ENCODE measurements at regions not wholly inside any gene's neighbourhood (a gene's known extent, or its start where the extent isn't known, plus 50 kb on each side); places are given as distances from the start of the nearest gene placed in this dataset.
"Not testable (repeated sequence)": the region's sequence is repeated elsewhere in the genome, so short reads cannot be mapped to it uniquely, and the experiment has no call there.

DNA sequence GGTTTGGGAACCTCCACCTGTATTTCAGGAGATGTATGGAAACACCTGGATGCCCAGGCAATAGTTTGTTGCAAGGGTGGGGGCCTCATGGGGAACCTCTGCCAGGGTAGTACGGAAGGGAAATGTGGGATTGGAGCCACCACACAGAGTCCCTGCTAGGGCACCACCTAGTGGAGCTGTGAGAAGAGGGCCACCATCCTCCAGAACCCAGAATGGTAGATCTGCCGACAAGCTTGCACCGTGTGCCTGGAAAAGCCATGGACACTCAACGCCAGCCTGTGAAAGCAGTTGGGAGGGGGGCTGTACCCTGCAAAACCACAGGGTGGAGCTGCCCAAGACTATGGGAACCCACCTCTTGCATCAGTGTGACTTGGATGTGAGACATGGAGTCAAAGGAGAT is 407.2 kb downstream of the PSAT1 start:
- H3K27ac ChIP-seq; H3K27me3 ChIP-seq; intact Hi-C loops (cut with DNase I); H3K4me1 ChIP-seq; H3K9me3 ChIP-seq; H3K36me3 ChIP-seq; H3K4me3 ChIP-seq (replicated peaks in 1 of 3): not testable (repeated sequence)
- DNase-seq, result peak in 1 of 2 donors; percentile 7
- 64 to 72% methylated on average over 4 of the region's 4 CpGs for WGBS, 2 donors
- TF ChIP-seq, protein P1, sequence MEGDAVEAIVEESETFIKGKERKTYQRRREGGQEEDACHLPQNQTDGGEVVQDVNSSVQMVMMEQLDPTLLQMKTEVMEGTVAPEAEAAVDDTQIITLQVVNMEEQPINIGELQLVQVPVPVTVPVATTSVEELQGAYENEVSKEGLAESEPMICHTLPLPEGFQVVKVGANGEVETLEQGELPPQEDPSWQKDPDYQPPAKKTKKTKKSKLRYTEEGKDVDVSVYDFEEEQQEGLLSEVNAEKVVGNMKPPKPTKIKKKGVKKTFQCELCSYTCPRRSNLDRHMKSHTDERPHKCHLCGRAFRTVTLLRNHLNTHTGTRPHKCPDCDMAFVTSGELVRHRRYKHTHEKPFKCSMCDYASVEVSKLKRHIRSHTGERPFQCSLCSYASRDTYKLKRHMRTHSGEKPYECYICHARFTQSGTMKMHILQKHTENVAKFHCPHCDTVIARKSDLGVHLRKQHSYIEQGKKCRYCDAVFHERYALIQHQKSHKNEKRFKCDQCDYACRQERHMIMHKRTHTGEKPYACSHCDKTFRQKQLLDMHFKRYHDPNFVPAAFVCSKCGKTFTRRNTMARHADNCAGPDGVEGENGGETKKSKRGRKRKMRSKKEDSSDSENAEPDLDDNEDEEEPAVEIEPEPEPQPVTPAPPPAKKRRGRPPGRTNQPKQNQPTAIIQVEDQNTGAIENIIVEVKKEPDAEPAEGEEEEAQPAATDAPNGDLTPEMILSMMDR (IDR thresholded peaks at IDR 0.05), result peak in 1 of 6 experiments; percentile 10

DNA sequence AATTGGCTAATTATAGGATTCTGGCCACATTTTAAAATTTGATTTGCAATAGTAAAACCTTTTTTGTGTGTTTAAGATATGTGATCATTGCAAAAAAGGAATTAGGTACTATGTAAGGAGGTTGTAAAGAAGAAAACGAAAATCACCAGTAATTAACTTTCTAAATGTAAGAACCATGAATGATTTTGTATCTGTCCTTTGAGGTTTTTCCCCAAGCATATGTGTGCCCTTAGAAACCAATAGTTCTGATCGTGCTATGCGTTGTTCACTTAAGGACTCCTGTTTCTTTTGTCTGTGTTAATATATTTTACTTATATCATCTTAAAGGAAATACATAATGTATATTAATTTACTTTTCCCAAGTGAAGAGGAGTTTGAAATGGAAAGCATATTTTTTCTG is 410.2 kb downstream of the PSAT1 start:
- no peak for TF ChIP-seq POLR2A (IDR thresholded peaks at IDR 0.05)
- TF ChIP-seq, protein P1 (IDR thresholded peaks at IDR 0.05), result no peak
- Histone ChIP-seq H3K4me1 (no peaks in the 10 kb centered on the region), H3K27me3 (no peaks in the 10 kb centered on the region), H3K9me3 (no peaks in the 10 kb centered on the region), H3K4me3 (replicated peaks in 1 of 3) (no peak overlapping the region), H3K36me3 (no peaks in the 10 kb centered on the region), H3K27ac (no peak overlapping the region)
- DNase-seq, result no peak
- 77 to 90% methylated on average over 3 of the region's 3 CpGs for WGBS, 2 donors
- intact Hi-C loops (cut with DNase I), result no loop called here

DNA sequence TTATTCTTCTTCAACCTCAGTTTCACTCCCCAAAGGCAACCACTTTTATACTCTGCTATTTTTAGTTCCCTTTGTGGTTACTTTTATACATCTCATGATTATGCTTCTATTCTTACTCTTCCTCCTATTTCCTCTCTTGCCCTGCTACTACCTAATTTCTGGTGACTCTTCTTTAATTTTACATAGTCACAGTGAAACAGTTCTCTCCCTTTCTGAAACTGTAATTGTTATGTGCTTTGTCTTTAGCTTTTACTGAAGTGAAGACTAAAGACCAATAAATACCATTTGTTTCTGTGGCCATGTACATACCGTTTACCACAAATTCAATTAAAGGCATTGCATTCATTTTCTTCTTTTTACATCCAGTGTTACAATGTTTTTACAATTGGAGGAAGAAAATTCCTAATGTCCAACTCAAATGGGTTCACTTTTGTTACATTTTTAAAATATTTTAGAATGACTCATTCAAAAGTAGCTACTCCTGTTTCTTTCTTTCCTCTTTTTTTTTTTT is 410.6 kb downstream of the PSAT1 start:
- no peaks in the 10 kb centered on the region for H3K9me3 ChIP-seq
- H3K4me1 ChIP-seq, result no peaks in the 10 kb centered on the region
- no peaks in the 10 kb centered on the region for H3K36me3 ChIP-seq
- no peak overlapping the region for H3K27ac ChIP-seq
- DNase-seq, result no peak
- no peak overlapping the region for H3K4me3 ChIP-seq (replicated peaks in 1 of 3)
- intact Hi-C loops (cut with DNase I), result no loop called here
- TF ChIP-seq, protein P1 (IDR thresholded peaks at IDR 0.05), result no peak
- TF ChIP-seq POLR2A (IDR thresholded peaks at IDR 0.05), result no peak
- 61 to 63% methylated on average over 1 of the region's 1 CpG for WGBS, 2 donors
- H3K27me3 ChIP-seq, result no peaks in the 10 kb centered on the region

DNA sequence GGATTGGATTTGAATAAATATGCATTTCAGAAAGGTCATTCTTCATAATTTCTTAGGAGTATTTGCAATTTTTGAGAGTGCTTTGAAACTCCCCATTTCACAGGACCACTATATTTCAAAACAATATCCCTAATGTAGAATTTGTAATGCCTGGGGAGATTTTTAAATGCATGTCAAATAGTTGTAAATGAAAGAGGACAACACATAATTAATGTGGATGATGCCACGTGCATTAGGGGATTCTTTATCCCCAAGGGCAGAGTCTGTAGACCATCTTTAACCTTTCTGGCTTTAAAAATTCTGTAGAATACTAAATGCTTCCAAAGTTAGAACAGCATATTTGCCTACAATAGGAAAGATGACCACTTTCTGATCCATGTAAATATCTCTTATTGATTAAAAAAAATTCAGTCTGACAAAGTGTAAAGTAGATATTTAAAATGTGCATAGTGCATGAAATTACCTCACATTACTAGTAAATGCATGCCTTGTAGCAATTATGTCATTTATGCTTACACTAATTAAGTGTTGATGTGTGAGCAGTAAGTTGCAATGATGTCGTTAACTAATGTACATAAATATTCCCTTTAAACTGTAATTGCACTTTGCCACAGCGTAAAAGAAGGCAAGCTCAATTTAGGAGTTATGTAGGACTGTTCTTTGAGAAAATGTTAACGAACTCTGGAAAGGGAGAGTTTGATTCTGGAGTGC is 416.1 kb downstream of the PSAT1 start:
- 62 to 67% methylated on average over 4 of the region's 4 CpGs for WGBS, 2 donors
- H3K36me3 ChIP-seq, result no peaks in the 10 kb centered on the region

More for the DNA sequence above, 416.1 kb downstream of the PSAT1 start:
- no peaks in the 10 kb centered on the region for H3K4me1 ChIP-seq
- H3K9me3 ChIP-seq, result no peaks in the 10 kb centered on the region
- H3K27ac ChIP-seq, result no peak overlapping the region
- no peaks in the 10 kb centered on the region for H3K27me3 ChIP-seq
- DNase-seq, result no peak
- intact Hi-C loops (cut with DNase I), result no loop called here
- H3K4me3 ChIP-seq (replicated peaks in 1 of 3), result no peak overlapping the region
- no peak for TF ChIP-seq POLR2A (IDR thresholded peaks at IDR 0.05)
- TF ChIP-seq, protein P1 (IDR thresholded peaks at IDR 0.05), result no peak

All from thyroid gland (tissue), 4 donors.